Right atrium auricular region (tissue), 2 donors: ENCODE measurements at regions not wholly inside any gene's neighbourhood (a gene's known extent, or its start where the extent isn't known, plus 50 kb on each side); places are given as distances from the start of the nearest gene placed in this dataset.

Experiments used
- DNase-seq: peaks from one replicate; pipeline ENCODE4 v3.0.0-alpha.2; 2019; ENCODE audit warnings: low spot score
- H3K27ac ChIP-seq, 2 donors: fragments of 200-600 bp; sonication (generic); 1 replicate in 1 of 2; 2 replicates in 1 of 2; pipeline ENCODE4 v1.5.1; 2016 to 2019
- H3K27me3 ChIP-seq, 2 donors: fragments of 200-600 bp; sonication (generic); one replicate each; pipeline versions ENCODE4 v1.5.1 to v1.6.0; 2017 to 2019
- H3K36me3 ChIP-seq: fragments of 200-600 bp; sonication (generic); one replicate; pipeline ENCODE4 v1.5.1; 2016
- H3K4me1 ChIP-seq, 2 donors: fragments of 200-600 bp; sonication (generic); one replicate each; pipeline versions ENCODE4 v1.5.1 to v1.6.0; 2017 to 2019
- H3K4me3 ChIP-seq, 2 donors: fragments of 200-600 bp; sonication (generic); 1 replicate in 1 of 2; 2 replicates in 1 of 2; pipeline ENCODE4 v1.5.1; 2017 to 2019; ENCODE audit warnings: mild to moderate bottlenecking in 1 of 2, moderate library complexity in 1 of 2
- H3K9me3 ChIP-seq, 2 donors: fragments of 200-600 bp; sonication (generic); one replicate each; pipeline ENCODE4 v1.5.1; 2019
- CTCF ChIP-seq, 2 donors: fragments of 200-600 bp; sonication (generic); IDR thresholded peaks; one replicate each; pipeline ENCODE4 v1.5.1; 2019; ENCODE audit warnings: antibody characterized with exemption in 2 of 2

GRCh38 chr10:44309361-44309760 lies 75.5 kb downstream of the CXCL12 start:
- Histone ChIP-seq H3K4me3 (no peak overlapping the region), H3K27me3 (no peaks in the 10 kb centered on the region), H3K36me3 (no peaks in the 10 kb centered on the region), H3K4me1 (peaks cover 0 to 14% of the 10 kb centered on the region in 2 donors), H3K9me3 (no peaks in the 10 kb centered on the region), H3K27ac (no peak overlapping the region)
- no peak for TF ChIP-seq CTCF (IDR thresholded peaks at IDR 0.05)
- no peak for DNase-seq

GRCh38 chr10:44308935-44309334 lies 76.0 kb downstream of the CXCL12 start:
- DNase-seq: no peak
- TF ChIP-seq CTCF (IDR thresholded peaks at IDR 0.05): no peak
- Histone ChIP-seq H3K27me3 (no peaks in the 10 kb centered on the region), H3K9me3 (no peaks in the 10 kb centered on the region), H3K27ac (no peak overlapping the region), H3K4me3 (no peak overlapping the region), H3K4me1 (peaks cover 0 to 14% of the 10 kb centered on the region in 2 donors), H3K36me3 (no peaks in the 10 kb centered on the region)

GRCh38 chr10:44307691-44308090 lies 77.2 kb downstream of the CXCL12 start:
- Histone ChIP-seq H3K27me3 (no peaks in the 10 kb centered on the region), H3K4me1 (peaks cover 0 to 14% of the 10 kb centered on the region in 2 donors)
- no peak for DNase-seq

GRCh38 chr10:44306762-44307161 lies 78.1 kb downstream of the CXCL12 start:
- H3K27ac ChIP-seq: no peak overlapping the region
- DNase-seq: no peak
- no peaks in the 10 kb centered on the region for H3K27me3 ChIP-seq
- H3K4me3 ChIP-seq: no peak overlapping the region
- no peaks in the 10 kb centered on the region for H3K9me3 ChIP-seq
- H3K4me1 ChIP-seq: peaks cover 0 to 13% of the 10 kb centered on the region in 2 donors
- H3K36me3 ChIP-seq: no peaks in the 10 kb centered on the region
- TF ChIP-seq CTCF (IDR thresholded peaks at IDR 0.05): peak in 1 of 2 donors; percentile 44

More at GRCh38 chr10:44307691-44308090, 77.2 kb downstream of the CXCL12 start:
- no peak for TF ChIP-seq CTCF (IDR thresholded peaks at IDR 0.05)
- no peaks in the 10 kb centered on the region for H3K36me3 ChIP-seq
- H3K4me3 ChIP-seq: no peak overlapping the region
- H3K9me3 ChIP-seq: no peaks in the 10 kb centered on the region
- no peak overlapping the region for H3K27ac ChIP-seq

- Histone ChIP-seq H3K36me3 (no peaks in the 10 kb centered on the region), H3K4me3 (no peak overlapping the region), H3K9me3 (no peaks in the 10 kb centered on the region), H3K27me3 (no peaks in the 10 kb centered on the region), H3K27ac (no peak overlapping the region), H3K4me1 (peaks cover 0 to 8% of the 10 kb centered on the region in 2 donors)
- TF ChIP-seq CTCF (IDR thresholded peaks at IDR 0.05): no peak
- no peak for DNase-seq
Observed at GRCh38 chr10:44306147-44306710, 78.7 kb downstream of the CXCL12 start.

- Histone ChIP-seq H3K9me3 (no peaks in the 10 kb centered on the region), H3K27me3 (no peaks in the 10 kb centered on the region), H3K4me3 (no peak overlapping the region), H3K36me3 (no peaks in the 10 kb centered on the region), H3K27ac (no peak overlapping the region), H3K4me1 (no peaks in the 10 kb centered on the region)
- no peak for TF ChIP-seq CTCF (IDR thresholded peaks at IDR 0.05)
- no peak for DNase-seq
Observed at GRCh38 chr10:44301781-44302355, 83.0 kb downstream of the CXCL12 start.
